HG02870 (cell line): ENCODE measurements at regions not wholly inside any gene's neighbourhood (a gene's known extent, or its start where the extent isn't known, plus 50 kb on each side); places are given as distances from the start of the nearest gene placed in this dataset.

Source experiments
- ATAC-seq: cut with Tn5 transposase; IDR thresholded peaks from one replicate; pipeline ENCODE4 v1.9.1; 2021; ENCODE audit warnings: mild to moderate bottlenecking, moderate library complexity; ENCODE audit not compliant: unreplicated experiment

GRCh38 chr18:52001106-52001505 is 338.9 kb upstream of the DCC start:
- ATAC-seq = no peak

- ATAC-seq = no peak
Observed at GRCh38 chr18:52002600-52002999, 337.4 kb upstream of the DCC start.

- ATAC-seq = no peak
Observed at GRCh38 chr18:52007105-52007504, 332.9 kb upstream of the DCC start.

DNA sequence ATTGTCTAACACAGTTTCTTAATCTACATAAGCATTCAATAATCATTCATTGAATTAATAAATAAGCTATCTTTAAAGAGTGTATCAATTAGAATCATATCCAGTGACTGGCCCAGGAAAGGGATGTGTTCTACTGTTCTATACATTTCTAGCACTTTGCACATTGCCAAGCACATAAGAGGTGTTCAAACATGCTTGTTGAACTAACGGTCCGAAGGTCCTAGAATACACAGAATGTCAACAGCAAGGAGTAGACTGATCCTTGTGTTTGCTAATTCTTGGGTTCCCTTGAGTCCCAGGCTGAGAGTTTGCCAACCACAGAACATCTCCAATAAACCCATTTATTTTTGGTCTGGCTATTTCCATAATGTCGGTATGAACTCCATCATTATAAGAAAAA is 331.7 kb upstream of the DCC start:
- ATAC-seq = no peak

- ATAC-seq = no peak
Observed at GRCh38 chr18:52008736-52009135, 331.3 kb upstream of the DCC start.

- no peak for ATAC-seq
Observed at GRCh38 chr18:52009958-52010357, 330.0 kb upstream of the DCC start.

DNA sequence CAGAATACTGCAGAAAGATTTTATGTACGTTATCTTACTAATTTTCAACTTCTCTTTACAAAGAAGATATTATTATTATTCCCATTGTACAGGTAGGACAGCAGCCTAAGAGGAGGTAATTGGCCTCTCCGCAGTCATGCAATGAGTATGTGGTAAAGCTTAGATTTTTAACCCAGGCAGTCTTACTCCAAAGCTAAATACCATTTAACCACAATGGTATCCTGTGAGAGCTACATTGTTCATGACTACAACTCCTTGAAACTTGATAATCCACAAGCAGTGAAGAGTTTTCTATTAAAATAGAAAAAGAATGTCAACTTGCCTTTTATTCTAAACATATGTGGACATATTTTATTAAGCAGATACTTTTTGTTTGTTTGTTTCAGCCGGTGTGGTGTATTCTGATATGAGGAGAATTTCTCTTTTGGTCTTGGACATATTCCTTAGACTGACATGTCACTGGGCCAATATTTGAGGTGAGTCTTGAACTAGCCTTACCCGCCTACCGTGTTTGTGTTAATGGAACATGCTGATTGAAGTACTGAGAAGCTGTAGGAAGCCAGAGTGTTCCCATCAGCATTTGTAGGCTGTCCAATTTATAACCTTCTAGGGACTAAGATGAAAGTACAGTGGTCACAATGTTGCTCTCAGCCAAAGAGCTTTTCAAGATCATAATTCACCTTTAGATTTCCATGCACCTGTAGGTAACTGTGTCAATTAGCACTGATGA is 293.9 kb upstream of the DCC start:
- no peak for ATAC-seq

DNA sequence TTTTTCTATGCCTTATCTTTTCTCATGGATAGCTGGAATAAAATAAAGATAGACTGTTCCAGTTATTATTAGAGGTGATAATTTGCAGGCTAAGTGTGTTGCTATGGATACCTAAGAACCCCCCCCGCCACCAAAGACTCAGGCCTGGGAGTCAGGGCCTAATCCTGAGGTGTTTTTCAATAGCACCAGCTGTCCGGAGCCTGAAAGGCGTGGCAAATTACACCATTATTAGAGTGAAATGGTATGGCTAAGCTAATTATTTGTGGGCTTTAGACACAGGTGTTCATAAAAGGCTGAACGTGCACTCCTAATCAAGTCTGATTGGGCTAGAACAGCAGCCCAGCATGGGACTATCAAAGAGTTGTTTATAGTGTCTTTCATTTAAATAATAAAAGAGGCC is 293.2 kb upstream of the DCC start:
- no peak for ATAC-seq

DNA sequence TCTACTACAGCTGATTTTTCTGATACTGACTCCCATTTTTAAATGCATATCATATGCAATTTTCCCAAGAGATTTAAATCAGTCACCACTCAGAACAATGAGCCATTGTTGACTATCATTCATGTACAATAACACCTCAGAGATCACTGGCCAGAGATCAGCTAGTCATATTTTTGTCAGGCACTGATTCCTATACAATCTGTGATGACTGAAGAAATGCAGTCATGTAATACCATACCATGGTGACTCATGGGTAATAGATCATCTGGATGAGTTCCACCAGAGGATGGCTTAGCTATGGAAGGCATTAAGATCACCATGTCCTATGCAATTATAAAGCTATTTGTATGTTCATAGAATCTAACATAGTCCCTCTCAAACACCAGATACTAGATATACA is 285.7 kb upstream of the DCC start:
- no peak for ATAC-seq

DNA sequence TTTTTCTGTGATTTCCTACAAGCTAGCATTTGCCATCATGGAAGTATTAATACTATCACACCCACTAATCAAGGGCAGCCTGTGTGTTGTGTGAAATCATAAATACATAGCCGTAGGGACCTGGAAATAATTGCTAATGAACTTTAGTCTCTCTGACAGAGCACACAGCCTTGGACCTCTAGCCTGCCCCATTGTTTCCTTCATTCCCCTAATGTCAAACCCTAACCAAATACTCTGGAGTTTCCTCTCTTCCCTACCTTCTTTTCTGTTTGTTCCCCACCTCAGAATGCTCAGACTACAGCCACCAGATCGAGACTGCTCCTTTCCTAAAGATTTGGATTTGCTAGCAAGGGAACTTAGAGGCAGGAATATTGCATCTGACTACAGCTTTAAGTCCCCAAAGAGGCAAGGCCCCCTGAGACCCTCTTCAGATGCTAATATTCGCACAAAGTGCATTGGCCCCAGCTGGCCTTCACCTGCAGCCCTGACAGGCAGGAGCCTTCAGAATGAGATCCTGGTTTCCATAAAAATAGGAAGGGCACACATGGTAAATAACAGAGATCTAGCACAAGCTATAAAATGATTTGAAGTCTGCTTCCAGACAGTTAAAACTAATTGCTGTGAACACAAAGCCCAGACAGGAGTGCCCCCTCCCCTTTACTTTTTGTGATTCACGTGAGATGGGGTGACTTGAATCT is 279.2 kb upstream of the DCC start:
- ATAC-seq = no peak

DNA sequence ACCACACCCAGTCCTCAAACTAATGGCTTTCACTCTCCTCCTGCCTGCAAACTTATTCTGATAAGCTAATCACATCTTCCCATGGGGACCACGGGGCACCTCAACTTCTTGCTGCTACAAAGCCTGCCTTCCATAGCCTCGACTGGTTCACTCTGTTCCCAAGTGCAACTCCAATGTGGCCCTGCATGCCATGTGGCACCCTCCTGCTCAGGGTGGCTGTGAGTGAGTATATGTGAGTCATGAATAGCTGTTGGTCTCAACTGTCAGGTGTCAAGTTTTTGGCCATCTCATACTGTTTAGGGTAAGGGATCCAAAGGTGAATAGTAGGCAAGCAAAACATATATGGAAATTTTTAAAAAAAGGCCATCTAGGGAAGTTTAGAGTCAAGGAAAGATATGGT is 276.1 kb upstream of the DCC start:
- ATAC-seq = no peak

- ATAC-seq = no peak
Observed at GRCh38 chr18:52069201-52069600, 270.8 kb upstream of the DCC start.

DNA sequence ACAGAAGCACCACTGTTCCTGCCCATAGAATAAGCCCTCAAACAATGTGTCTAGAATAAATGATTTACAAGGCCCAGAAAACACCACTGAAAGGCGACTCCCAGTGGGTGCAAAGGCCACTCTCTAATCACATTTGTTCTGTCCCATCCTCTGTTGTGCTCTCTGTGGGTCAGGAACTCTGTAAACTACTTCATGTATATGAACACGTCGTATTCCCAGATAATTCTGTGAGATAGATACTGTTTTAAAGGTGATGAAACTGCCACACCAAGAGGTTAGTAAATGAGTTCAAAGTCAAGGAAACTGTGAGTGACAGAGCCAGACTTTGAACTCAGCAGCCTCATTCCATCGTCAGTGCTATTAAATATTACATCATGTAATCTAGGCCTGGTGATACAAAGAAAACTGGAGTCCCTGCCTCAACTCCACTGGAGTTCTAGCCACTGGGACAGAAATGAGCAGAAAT is 269.7 kb upstream of the DCC start:
- ATAC-seq = no peak

GRCh38 chr18:52077251-52077983 is 262.6 kb upstream of the DCC start:
- no peak for ATAC-seq

DNA sequence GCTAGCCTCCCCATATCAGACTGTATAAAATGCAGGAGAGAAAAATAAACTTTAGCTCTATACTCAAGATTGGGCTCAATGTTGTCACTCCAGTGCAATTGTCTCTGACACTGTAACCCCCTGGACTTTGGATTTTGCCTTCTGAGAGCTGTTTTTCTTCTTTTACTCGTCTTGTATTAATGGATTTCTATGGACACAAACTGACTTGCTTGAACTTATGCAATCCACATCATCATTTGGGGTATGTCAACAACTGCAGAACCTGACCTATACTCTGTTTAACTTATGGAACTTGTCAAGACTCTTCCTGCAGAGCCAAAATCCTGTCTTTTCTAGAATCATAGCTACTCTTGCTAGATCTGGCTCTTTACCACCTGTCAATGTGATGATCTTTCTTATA is 257.8 kb upstream of the DCC start:
- no peak for ATAC-seq

DNA sequence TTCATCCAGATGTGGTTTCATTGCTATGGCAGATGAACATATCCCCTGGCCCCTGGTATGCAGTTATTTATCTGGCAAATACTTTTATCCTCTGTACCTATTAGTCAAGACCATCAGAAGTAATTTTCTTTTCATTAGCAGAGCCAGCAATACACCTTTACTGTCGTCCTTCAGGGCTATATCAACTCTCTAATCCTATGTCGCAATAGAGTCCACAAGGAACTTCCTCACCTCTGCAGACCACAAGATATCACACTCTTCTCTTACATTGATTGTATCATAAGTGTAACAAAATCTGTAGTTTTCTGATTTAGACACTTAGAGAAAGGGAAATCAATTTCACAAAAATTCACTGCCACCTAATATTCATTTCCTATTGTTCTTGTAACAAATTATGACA is 252.9 kb upstream of the DCC start:
- ATAC-seq = no peak

- no peak for ATAC-seq
Observed at GRCh38 chr18:52090005-52090404, 250.0 kb upstream of the DCC start.

DNA sequence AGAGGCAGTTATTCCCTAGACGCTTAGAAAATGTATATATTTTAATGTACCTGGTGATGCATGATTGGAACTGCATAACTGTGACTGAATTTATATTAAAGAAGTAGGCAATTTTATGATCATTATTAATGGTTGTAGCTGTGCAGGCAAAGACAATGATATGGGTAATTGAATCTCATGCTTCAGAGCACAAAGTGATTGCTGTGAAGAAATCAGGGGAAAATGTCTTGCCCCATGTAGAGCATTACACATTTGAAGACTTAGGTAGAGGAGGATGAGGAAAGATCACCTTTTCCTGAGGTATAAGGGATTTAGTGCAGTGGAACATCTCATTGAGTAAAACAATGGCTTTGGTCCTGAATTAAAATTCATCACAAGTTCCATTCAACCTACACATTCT is 246.8 kb upstream of the DCC start:
- ATAC-seq = no peak

DNA sequence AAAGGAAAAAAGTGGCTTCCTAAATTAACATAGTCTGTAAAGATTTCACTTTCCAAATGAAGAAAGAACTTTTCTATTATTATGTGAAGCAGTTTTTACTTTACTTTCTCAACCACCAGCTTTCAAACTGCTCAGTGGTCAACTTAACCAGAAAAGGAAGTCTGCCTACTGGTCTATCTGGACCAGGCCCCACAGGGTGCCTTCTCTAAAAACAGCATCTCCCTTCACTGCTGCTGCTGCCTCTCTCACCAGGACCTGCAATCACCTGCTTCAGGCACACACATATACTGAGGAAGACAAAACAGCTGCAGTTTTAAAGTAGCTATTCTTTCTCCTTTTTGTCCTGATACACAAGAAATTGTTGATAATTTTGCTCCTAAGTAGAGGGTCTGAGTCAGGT is 221.3 kb upstream of the DCC start:
- ATAC-seq = no peak

- no peak for ATAC-seq
Observed at GRCh38 chr18:52130624-52131301, 209.2 kb upstream of the DCC start.

DNA sequence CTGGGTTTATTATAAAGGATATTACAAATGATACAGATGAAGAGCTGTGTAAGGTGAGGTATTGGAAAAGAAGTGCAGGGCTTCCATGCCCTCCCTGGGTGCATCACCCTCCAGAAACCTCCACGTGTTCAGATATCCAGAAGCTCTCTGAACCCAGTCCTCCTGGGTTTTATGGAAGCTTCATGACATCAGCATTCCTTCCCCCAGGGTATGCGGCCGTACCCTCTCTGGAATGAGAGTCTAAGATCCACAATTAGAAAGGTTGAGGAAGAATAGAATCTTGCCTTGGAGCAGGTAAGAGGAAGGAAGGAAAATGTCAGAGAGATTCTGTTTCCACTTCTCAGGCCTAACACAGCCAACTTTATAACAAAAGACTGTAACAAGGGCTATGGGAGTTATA is 208.2 kb upstream of the DCC start:
- no peak for ATAC-seq
